ENCODE measurements at regions not wholly inside any gene's neighbourhood (a gene's known extent, or its start where the extent isn't known, plus 50 kb on each side); places are given as distances from the start of the nearest gene placed in this dataset.

- Mint-ChIP-seq H3K9me3 (no peaks in the 10 kb centered on the region), H3K27me3 (ENCODE audit: low read depth) (no peaks in the 10 kb centered on the region), H3K4me1 (peaks cover 6% of the 10 kb centered on the region), H3K27ac (no peak overlapping the region), H3K36me3 (ENCODE audit: low read depth) (no peaks in the 10 kb centered on the region), H3K4me3 (no peak overlapping the region)
- TF ChIP-seq, protein P1, sequence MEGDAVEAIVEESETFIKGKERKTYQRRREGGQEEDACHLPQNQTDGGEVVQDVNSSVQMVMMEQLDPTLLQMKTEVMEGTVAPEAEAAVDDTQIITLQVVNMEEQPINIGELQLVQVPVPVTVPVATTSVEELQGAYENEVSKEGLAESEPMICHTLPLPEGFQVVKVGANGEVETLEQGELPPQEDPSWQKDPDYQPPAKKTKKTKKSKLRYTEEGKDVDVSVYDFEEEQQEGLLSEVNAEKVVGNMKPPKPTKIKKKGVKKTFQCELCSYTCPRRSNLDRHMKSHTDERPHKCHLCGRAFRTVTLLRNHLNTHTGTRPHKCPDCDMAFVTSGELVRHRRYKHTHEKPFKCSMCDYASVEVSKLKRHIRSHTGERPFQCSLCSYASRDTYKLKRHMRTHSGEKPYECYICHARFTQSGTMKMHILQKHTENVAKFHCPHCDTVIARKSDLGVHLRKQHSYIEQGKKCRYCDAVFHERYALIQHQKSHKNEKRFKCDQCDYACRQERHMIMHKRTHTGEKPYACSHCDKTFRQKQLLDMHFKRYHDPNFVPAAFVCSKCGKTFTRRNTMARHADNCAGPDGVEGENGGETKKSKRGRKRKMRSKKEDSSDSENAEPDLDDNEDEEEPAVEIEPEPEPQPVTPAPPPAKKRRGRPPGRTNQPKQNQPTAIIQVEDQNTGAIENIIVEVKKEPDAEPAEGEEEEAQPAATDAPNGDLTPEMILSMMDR (IDR thresholded peaks at IDR 0.05; ENCODE audit: unreplicated experiment in 3 of 3) = no peak
Measured at GRCh38 chr2:226554701-226555100, 244.9 kb downstream of the IRS1 start.

GRCh38 chr2:226553333-226553732 lies 246.3 kb downstream of the IRS1 start:
- no peaks in the 10 kb centered on the region for H3K27me3 Mint-ChIP-seq (ENCODE audit: low read depth)
- no peak overlapping the region for H3K27ac Mint-ChIP-seq
- H3K4me1 Mint-ChIP-seq = peaks cover 14% of the 10 kb centered on the region
- H3K9me3 Mint-ChIP-seq = no peaks in the 10 kb centered on the region
- TF ChIP-seq, protein P1 (IDR thresholded peaks at IDR 0.05; ENCODE audit: unreplicated experiment in 3 of 3) = no peak
- no peak overlapping the region for H3K4me3 Mint-ChIP-seq
- no peaks in the 10 kb centered on the region for H3K36me3 Mint-ChIP-seq (ENCODE audit: low read depth)

GRCh38 chr2:226552571-226553285 lies 246.9 kb downstream of the IRS1 start:
- H3K27ac Mint-ChIP-seq = no peak overlapping the region
- no peaks in the 10 kb centered on the region for H3K36me3 Mint-ChIP-seq (ENCODE audit: low read depth)
- H3K27me3 Mint-ChIP-seq (ENCODE audit: low read depth) = no peaks in the 10 kb centered on the region
- no peaks in the 10 kb centered on the region for H3K9me3 Mint-ChIP-seq
- no peak overlapping the region for H3K4me3 Mint-ChIP-seq
- H3K4me1 Mint-ChIP-seq = peaks cover 16% of the 10 kb centered on the region
- TF ChIP-seq, protein P1 (IDR thresholded peaks at IDR 0.05; ENCODE audit: unreplicated experiment in 3 of 3) = no peak

DNA sequence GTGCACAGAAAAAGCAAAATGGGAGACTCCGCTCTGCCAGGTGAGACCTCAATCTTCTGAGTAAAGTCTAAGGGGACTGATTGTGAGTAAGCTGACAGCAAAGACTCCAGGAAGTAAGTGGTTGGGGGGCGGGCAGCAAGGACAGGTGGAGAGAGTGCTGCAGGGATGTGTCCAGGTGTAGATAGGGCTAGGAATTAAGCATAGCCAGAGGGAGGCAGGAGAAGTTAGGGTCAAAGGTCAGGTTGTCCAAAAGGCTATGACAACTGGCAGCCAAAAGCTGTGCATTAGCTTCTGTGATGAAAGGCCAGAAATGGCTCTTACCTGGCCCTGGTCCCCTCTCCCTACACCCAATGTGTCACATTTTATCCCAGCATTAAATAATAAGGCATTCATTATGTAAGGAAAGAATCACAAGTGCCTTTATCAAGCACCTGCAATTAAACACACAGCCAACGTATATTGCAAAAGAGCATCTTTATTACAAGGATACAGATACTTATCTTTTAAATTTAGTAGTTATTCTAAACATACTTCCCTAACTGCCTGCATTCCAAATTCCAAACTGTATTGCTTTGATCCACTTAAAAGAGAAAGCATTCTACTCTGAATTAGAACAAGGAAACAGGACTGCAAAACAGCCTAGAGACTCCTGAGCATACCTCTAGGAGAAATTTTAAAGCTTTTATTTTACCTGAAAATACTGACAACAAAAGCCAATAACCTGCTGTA lies 247.9 kb downstream of the IRS1 start:
- Mint-ChIP-seq H3K27me3 (ENCODE audit: low read depth) (no peaks in the 10 kb centered on the region), H3K4me1 (peaks cover 16% of the 10 kb centered on the region), H3K27ac (no peak overlapping the region), H3K36me3 (ENCODE audit: low read depth) (no peaks in the 10 kb centered on the region), H3K4me3 (no peak overlapping the region), H3K9me3 (no peaks in the 10 kb centered on the region)
- TF ChIP-seq, protein P1 (IDR thresholded peaks at IDR 0.05; ENCODE audit: unreplicated experiment in 3 of 3) = no peak

DNA sequence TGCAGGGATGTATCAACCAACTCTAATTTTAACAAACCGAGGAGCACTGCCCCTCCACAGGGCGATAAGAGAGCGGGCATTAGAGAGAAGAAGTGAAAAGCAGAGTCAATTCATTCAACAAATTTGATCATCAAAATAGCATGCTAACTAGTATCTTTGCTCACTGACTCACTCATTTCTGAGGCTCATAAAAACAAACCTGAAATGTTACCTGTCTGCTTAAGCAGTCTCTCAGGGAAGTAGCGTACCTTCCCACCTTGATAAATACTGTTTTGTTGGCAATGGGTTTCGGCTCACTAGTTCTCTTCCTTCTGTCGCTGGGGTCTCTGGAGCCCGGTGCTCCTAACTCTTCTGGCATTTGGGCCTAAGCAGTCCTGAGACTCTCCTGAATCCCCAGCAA lies 248.8 kb downstream of the IRS1 start:
- Mint-ChIP-seq H3K36me3 (ENCODE audit: low read depth) (no peaks in the 10 kb centered on the region), H3K9me3 (no peaks in the 10 kb centered on the region), H3K4me1 (peaks cover 16% of the 10 kb centered on the region), H3K4me3 (no peak overlapping the region), H3K27ac (no peak overlapping the region), H3K27me3 (ENCODE audit: low read depth) (no peaks in the 10 kb centered on the region)
- TF ChIP-seq, protein P1 (IDR thresholded peaks at IDR 0.05; ENCODE audit: unreplicated experiment in 3 of 3) = no peak

Data from nephron (organoid).